NCI-H748 (cell line): ENCODE measurements at regions not wholly inside any gene's neighbourhood (a gene's known extent, or its start where the extent isn't known, plus 50 kb on each side); places are given as distances from the start of the nearest gene placed in this dataset.
A peak's percentile ranks its signal among the peaks of the same experiment; 100 is the strongest.

Source experiments
- DNase-seq: peaks from one replicate; lab custom pipeline; 2025; ENCODE audit not compliant: unreplicated experiment; lab: John Stamatoyannopoulos, UW

- DNase-seq: no peak
Observed at GRCh38 chr11:116104498-116105174, 600.4 kb upstream of the CADM1 start.

DNA sequence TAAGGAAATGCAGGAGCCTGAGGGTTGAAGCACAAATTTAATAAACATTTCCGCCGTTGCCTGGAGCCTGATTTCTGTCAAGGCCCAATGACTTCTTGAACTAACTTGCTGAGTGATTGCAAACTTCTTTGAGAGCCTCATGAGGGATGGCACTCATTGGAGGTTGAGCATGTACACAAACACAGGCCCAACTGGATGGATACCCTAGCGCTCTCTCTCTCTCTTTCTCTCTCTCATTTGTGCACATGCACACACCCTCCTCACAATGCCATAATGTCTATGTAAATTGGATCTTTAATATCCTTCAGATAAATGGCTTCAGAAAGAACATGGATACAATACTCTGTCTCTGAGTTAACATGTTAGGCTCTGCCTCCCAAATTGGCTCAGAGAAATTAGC is 597.7 kb upstream of the CADM1 start:
- peak; percentile 8 for DNase-seq

GRCh38 chr11:116100016-116100415 is 595.8 kb upstream of the CADM1 start:
- DNase-seq: no peak

GRCh38 chr11:116099541-116099940 is 595.3 kb upstream of the CADM1 start:
- DNase-seq: no peak

GRCh38 chr11:116096272-116096995 is 592.2 kb upstream of the CADM1 start:
- DNase-seq: no peak

GRCh38 chr11:116093481-116094270 is 589.5 kb upstream of the CADM1 start:
- no peak for DNase-seq

DNA sequence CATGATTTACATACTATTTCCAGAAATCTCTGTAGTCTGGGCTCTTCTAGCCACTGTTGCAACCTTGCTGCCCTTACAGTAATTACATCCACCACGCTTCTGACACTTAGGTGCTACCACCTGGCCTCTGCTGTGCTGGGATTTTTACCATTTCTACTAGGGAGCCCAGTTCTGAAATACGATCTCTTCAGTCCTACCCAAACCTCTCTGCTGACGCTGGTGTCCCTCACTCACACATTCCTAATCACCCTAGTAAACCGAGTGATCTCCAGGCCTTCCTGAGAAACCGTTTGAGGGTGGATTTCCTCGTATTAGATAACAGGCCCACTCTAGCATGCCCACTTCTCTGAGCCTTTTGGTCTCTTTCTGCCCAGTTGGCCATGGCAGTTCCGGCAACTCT is 588.9 kb upstream of the CADM1 start:
- no peak for DNase-seq

DNA sequence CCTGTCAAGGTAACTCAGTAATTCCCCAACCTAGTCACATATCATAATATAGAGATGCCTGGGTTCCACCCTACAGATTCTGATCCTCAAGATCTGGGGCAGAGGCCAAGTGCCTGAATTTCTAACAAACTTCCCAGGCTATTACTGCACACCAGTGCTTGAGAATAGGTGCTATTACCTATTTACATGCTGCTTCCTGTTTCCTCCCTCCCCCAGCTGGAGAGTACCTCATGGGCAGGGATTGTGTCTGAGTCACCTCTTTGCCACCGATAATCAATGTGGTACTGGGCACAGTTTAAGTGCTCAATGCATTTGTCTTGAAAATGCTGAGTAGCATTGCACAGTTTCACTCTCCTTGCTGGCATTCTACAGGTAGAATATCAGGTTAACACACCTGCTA is 582.2 kb upstream of the CADM1 start:
- DNase-seq: peak; percentile 2

DNA sequence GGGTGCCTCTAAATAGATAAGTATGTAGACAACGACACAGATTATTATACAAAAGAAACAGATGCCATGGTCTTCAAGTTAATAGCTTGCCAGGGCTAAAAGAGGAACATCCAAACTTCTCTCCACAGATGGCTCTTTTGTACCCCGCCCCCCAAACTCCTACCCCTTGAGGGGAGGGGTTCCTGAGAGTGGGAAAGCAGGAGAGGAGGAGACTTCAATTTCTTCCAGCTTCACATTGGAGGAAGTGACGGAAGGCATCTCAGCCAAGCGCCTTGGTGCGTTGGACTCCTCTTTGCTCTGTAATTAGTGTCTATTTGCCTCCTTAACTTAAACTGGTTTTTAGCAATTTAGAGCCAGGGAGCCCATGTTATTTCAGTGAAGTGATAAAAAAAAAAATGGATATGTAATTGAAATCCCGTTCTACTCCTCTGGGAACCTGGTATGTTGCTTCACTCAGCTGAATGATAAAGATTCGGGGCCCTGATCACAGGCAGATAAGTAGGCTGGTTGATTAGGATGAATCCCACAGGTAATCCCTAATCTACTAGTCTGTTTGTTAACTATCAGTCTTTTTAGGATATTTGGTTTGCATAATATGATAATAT is 580.9 kb upstream of the CADM1 start:
- DNase-seq: no peak

GRCh38 chr11:116084511-116084910 is 580.3 kb upstream of the CADM1 start:
- no peak for DNase-seq

DNA sequence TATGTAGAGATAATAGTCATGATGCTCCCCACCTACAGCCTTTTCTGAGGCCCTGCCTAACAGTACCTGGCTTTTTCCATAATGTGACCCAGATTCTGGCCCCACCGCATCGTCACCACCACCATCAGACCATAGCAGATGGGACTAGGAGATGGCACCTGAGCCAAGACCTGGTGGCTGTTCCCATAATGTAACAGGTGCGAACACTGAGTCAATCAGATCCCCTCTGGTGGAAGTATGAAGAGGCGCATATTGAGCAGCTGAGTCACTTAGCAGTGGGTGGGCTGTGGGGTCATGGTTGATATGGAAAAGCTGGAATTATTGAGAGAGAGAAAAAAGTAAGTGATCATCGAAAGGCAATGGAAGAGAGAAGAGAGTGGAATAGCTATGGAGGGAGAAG is 578.0 kb upstream of the CADM1 start:
- DNase-seq: no peak

DNA sequence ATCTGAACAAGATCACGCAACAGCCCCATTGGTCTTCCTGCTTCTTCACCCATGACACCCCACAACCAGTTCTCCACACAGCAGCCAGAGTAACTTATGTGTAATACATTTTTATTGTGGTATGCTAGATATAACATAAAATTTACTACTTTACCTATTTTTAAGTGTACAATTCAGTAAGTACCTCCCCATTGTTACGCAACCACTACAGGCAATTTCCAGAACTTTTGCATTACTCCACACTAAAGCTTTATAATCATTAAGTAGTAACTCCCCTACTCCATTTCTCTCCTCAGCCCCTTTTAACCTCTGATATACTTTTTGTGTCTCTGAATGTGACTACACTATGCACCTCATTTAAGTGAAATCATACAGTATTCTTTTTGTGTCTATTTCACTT is 575.4 kb upstream of the CADM1 start:
- DNase-seq: no peak

GRCh38 chr11:116078101-116078591 is 573.9 kb upstream of the CADM1 start:
- peak; percentile 78 for DNase-seq

DNA sequence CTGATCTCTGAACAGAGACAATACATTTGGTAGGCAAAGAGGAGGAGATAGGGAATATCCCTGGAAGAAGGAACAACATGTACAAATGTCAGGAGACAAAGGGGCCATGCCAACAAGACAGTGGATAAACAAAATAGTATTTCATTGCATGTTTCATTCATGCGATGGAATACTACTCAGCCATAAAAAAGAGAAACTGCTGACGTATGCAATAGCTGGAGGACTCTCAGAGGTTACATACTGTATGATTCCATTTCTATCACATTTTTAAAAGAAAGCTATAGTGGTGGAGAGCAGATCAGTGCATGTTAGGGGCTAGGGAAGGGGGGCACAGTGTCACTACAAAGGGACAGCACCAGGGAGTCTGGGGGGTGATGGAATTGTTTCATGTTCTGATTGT is 572.9 kb upstream of the CADM1 start:
- no peak for DNase-seq

DNA sequence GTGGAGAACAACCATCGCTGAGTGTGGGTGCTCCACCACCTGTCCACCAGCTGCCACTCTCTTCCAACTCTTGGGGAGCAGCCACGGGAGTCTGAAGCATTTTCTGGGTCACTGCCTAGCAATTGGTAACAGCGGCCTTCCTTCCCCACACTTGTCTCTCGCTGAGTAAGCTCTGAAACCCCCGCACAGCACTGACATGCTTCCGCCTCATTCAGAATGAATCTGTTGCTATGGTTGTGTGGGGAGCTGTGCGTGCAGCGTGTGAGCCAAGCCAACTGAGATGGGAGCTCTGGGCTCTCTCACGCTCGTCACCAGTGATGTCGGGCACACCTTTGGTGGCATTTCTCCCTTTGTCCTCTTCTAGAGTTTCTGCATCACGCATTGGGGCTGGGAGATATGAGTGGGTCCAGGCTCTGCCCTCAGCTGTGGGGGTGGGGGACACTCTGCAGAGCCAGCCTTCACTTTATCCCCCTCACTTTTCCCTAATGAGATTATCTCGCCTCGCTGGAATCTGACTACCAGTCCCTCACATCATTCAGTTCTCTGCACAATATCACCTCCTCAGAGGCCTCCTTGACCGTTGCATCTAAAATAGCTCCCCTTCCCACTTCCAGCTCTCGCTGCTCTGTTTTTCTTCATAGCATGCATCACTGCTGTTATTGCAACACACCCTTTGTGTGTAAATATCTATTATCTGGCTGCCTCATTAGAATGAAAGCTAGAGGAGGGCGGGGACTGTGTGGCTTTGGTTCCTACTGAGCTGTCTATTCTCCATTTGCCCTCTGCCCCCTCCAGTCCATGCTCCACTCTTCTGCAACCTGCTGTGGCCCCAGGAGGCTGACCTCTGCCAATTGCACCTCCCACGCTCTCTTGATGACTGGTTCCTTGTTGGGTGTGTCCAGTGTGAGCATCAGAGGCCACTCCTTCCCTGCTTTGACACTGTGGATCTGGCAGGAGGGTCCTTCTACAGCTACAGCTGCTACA is 569.9 kb upstream of the CADM1 start:
- peak; percentile 93 for DNase-seq

DNA sequence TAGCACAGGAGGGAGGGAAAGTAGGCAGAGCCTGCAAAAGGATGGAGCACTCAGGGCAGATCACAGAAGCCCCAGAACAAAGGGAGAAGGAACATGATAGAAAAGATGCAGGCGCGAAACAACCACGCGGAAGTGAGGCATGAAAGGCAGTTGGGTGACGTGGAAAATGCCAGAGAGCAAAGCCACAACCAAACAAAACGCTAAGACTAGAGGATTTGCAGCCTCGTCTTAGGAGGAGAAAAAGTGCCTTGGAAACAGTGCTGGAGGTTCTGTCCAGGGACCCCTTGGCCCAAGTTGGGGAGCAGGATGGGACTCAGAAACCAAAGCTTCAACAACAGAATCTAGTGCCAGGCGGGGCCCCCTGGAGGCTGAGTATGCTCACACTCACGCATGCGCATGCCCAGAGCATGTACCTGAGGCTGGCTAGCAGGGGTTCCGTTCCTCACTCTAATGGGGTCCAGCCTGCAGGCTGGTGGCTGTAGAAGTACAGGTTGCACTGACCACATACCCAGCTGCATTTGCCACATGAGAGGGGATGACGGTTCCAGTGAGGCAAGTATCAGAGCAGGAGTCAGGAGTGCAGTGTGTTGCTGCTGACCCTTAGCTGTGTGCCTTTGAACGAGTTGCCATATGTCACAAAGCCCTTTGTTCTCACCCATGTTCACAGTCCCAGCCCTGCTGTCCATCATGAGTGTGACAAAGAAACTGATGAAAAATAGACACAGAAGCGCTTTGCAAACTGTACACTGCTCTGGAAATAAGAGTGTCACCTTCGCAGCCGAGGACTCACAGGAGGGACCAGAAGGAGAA is 568.6 kb upstream of the CADM1 start:
- peak; percentile 32 for DNase-seq

DNA sequence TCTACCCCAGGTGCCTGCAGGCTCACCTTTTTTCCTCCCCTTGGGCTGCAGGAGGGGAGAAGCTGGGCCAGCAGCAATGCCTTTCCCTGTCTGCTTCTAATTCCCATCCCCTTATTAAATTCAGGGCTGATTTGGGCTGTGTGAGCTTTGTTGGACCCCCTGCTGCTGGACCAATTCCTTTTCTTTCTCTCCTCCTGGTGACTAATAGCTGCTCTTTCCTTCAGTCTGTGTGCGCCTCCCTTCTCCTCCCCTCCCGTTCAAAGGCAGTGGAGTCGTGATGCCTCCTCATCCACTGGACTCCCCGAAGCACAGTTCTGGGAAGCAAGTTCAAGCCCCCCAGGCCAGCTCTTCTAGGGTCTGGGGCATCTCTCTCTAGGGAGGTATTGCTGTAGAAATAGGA is 567.9 kb upstream of the CADM1 start:
- DNase-seq: no peak

- no peak for DNase-seq
Observed at GRCh38 chr11:116071241-116071640, 567.0 kb upstream of the CADM1 start.

DNA sequence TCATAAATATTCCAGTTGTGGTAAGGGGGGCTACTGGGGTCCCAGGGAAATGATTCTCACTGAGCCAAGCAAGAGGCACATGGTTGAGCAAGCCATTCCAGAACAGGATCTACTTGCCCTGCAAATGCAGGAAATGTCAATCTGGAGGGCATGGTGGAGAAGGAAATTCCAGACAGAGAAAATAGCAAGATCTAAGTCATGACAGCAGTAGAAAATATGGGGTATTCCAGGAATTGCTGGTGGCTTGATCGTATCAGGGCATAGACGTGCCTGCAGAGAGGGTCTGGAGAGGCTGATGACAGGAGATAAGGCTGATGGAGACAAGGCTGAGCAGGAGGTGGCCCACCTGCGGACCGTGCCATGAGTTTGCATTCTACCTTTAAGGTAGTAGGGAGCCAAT is 566.3 kb upstream of the CADM1 start:
- no peak for DNase-seq
